GM23338 (cell line): ENCODE measurements at regions not wholly inside any gene's neighbourhood (a gene's known extent, or its start where the extent isn't known, plus 50 kb on each side); places are given as distances from the start of the nearest gene placed in this dataset.

Experiments
- ATAC-seq: fragments of 200-7000 bp; cut with Tn5 transposase; 3 replicates; pipeline ENCODE4 v1.9.1; 2020
- DNase-seq: peaks from one replicate; pipeline ENCODE4 v3.0.0-alpha.2; 2015; ENCODE audit warnings: low spot score
- H2AFZ ChIP-seq: fragments of 200-600 bp; sonication (generic); 2 replicates; pipeline ENCODE4 v1.8.0; 2016; ENCODE audit warnings: antibody characterized with exemption, mild to moderate bottlenecking, moderate library complexity
- H3F3A ChIP-seq: fragments of 200-600 bp; sonication (generic); replicated peaks from 2 replicates; pipeline ENCODE4 v1.8.0; 2017; ENCODE audit warnings: antibody characterized with exemption, mixed run types, low read depth
- H3K27ac ChIP-seq: fragments of 200-600 bp; sonication (generic); 2 replicates; pipeline ENCODE4 v1.6.1; 2016; ENCODE audit warnings: low read depth
- H3K27me3 ChIP-seq: fragments of 200-600 bp; sonication (generic); 2 replicates; pipeline ENCODE4 v1.8.0; 2016; ENCODE audit warnings: mild to moderate bottlenecking, mixed run types, moderate library complexity; ENCODE audit not compliant: insufficient read depth
- H3K36me3 ChIP-seq: fragments of 200-600 bp; sonication (generic); 2 replicates; pipeline ENCODE4 v1.8.0; 2016; ENCODE audit warnings: mild to moderate bottlenecking; ENCODE audit not compliant: insufficient read depth
- H3K4me1 ChIP-seq: fragments of 200-600 bp; sonication (generic); 2 replicates; pipeline ENCODE4 v1.8.0; 2016; ENCODE audit warnings: mild to moderate bottlenecking, moderate library complexity; ENCODE audit not compliant: insufficient read depth
- H3K4me2 ChIP-seq: fragments of 200-600 bp; sonication (generic); 2 replicates; pipeline ENCODE4 v1.7.1; 2017; ENCODE audit warnings: mixed run types
- H3K4me3 ChIP-seq: fragments of 200-600 bp; sonication (generic); 2 replicates; pipeline ENCODE4 v1.6.1; 2016; ENCODE audit warnings: mixed run types
- H3K79me2 ChIP-seq: fragments of 200-600 bp; sonication (generic); replicated peaks from 2 replicates; pipeline ENCODE4 v1.8.0; 2017; ENCODE audit warnings: mild to moderate bottlenecking; ENCODE audit not compliant: insufficient read depth
- H3K9me2 ChIP-seq: fragments of 200-600 bp; sonication (generic); 2 replicates; pipeline ENCODE4 v1.8.0; 2017; ENCODE audit not compliant: insufficient read depth
- H4K20me1 ChIP-seq: fragments of 200-600 bp; sonication (generic); replicated peaks from 2 replicates; pipeline ENCODE4 v1.8.0; 2017; ENCODE audit warnings: mild to moderate bottlenecking; ENCODE audit not compliant: insufficient read depth
- H3K27ac Mint-ChIP-seq: 2 replicates; pipeline ENCODE4 v1.8.0; 2020; ENCODE audit warnings: inconsistent platforms, mild to moderate bottlenecking, moderate library complexity, mixed read lengths
- H3K27me3 Mint-ChIP-seq: 3 replicates; pipeline ENCODE4 v1.8.0; 2022; ENCODE audit warnings: low read depth, mild to moderate bottlenecking, moderate library complexity, mixed read lengths, inconsistent platforms; ENCODE audit not compliant: insufficient read depth, poor library complexity
- H3K36me3 Mint-ChIP-seq: 3 replicates; pipeline ENCODE4 v1.8.0; 2021; ENCODE audit warnings: low read depth, mild to moderate bottlenecking, inconsistent platforms, moderate library complexity, mixed read lengths
- H3K4me1 Mint-ChIP-seq: 3 replicates; pipeline ENCODE4 v1.8.0; 2020; ENCODE audit warnings: mild to moderate bottlenecking, inconsistent platforms, mixed read lengths
- H3K4me3 Mint-ChIP-seq: 3 replicates; pipeline ENCODE4 v1.8.0; 2021; ENCODE audit warnings: moderate library complexity, mild to moderate bottlenecking, inconsistent platforms, mixed read lengths
- H3K9me3 Mint-ChIP-seq: 3 replicates; pipeline ENCODE4 v1.8.0; 2020; ENCODE audit warnings: moderate library complexity, mild to moderate bottlenecking, inconsistent platforms, mixed read lengths
- CREB1 ChIP-seq: fragments of 250-450 bp; sonication (Bioruptor Pico); IDR thresholded peaks from 2 replicates; pipeline ENCODE4 v1.5.0; 2020; ENCODE audit warnings: low read depth, mild to moderate bottlenecking, moderate library complexity
- EZH2 ChIP-seq: fragments of 200-600 bp; sonication (generic); IDR thresholded peaks from one replicate; pipeline ENCODE4 v1.8.0; 2017; ENCODE audit warnings: antibody characterized with exemption, mild to moderate bottlenecking, low read depth; ENCODE audit not compliant: unreplicated experiment
- EZH2phosphoT487 ChIP-seq: fragments of 200-600 bp; sonication (generic); IDR thresholded peaks from one replicate; pipeline ENCODE4 v1.8.1; 2018; ENCODE audit warnings: antibody characterized with exemption; ENCODE audit not compliant: unreplicated experiment
- JUNB ChIP-seq: IDR thresholded peaks from one replicate; pipeline ENCODE4 v1.6.1; 2016; ENCODE audit warnings: antibody characterized with exemption; ENCODE audit not compliant: unreplicated experiment
- NANOG ChIP-seq: IDR thresholded peaks from 2 replicates; pipeline ENCODE4 v1.6.1; 2016; ENCODE audit warnings: antibody characterized with exemption, borderline replicate concordance
- POLR2AphosphoS5 ChIP-seq: IDR thresholded peaks from 2 replicates; pipeline ENCODE4 v1.6.1; 2016; ENCODE audit warnings: antibody characterized with exemption, low read depth
- STAT1 ChIP-seq: IDR thresholded peaks from one replicate; pipeline ENCODE4 v1.6.1; 2016; ENCODE audit warnings: antibody characterized with exemption; ENCODE audit not compliant: unreplicated experiment
- ZNF114 ChIP-seq: fragments of 250-450 bp; sonication (Bioruptor Pico); IDR thresholded peaks from 2 replicates; pipeline ENCODE4 v1.5.0; 2020; ENCODE audit warnings: mild to moderate bottlenecking, moderate library complexity
- ZNF331 ChIP-seq: fragments of 250-450 bp; sonication (Bioruptor Pico); IDR thresholded peaks from 2 replicates; pipeline ENCODE4 v1.5.0; 2020; ENCODE audit warnings: low read depth, mild to moderate bottlenecking, moderate library complexity
- TF ChIP-seq, protein P1 (sequence below): IDR thresholded peaks from 2 replicates; pipeline ENCODE4 v1.6.1; 2016; ENCODE audit warnings: antibody characterized with exemption
- TF ChIP-seq, protein P2 (sequence below): IDR thresholded peaks from one replicate; pipeline ENCODE4 v1.6.1; 2018; ENCODE audit warnings: antibody characterized with exemption; ENCODE audit not compliant: unreplicated experiment
- TF ChIP-seq, protein P3 (sequence below), 2 experiments: fragments of 200-600 bp in 1 of 2; sonication (generic) in 1 of 2; conservative IDR thresholded peaks; 2 replicates each; pipeline versions ENCODE4 v1.5.1 to v1.6.1; 2016 to 2017; ENCODE audit warnings: antibody characterized with exemption in 2 of 2, low read depth in 2 of 2, mild to moderate bottlenecking in 2 of 2, moderate library complexity in 1 of 2

DNA sequence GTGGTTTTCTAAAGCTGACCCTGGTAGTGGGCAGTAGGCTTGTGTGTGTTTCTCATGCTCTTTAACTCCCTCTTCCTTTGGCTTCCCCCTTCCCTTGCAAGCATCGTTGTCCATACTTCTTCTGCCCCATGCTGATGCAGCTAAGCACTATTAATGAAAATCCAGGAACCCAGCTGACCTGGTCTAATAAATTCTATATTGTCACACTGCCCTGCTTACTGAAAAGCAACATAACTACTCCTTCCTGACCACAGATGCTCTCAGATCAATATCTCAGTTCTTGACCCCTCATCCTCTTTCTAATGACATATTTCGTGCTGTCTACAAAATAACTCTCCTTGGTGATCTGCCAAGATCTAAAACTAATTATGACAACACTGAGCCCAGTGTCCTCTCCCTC is 405.5 kb downstream of the EFNA5 start:
- no peak for ATAC-seq
- H3K9me3 Mint-ChIP-seq = peaks cover 7% of the 10 kb centered on the region; the same call in 2 of the 3 replicates
- peaks cover 2% of the 10 kb centered on the region for H3K27me3 Mint-ChIP-seq

More for the DNA sequence above, 405.5 kb downstream of the EFNA5 start:
- H3F3A ChIP-seq = no peaks in the 10 kb centered on the region
- H3K4me1 ChIP-seq = 0 out of 2 replicates have a peak, but pooled peaks cover 1% of the 10 kb centered on the region
- H3K9me2 ChIP-seq = no peaks in the 10 kb centered on the region
- no peaks in the 10 kb centered on the region for H3K36me3 ChIP-seq
- no peaks in the 10 kb centered on the region for H3K79me2 ChIP-seq
- Mint-ChIP-seq H3K4me1 (no peaks in the 10 kb centered on the region), H3K4me3 (no peak overlapping the region), H3K36me3 (no peaks in the 10 kb centered on the region; the same call in 2 of the 3 replicates), H3K27ac (no peak overlapping the region)
- H3K4me2 ChIP-seq = no peak overlapping the region
- H4K20me1 ChIP-seq = no peaks in the 10 kb centered on the region
- no peak overlapping the region for H3K4me3 ChIP-seq
- no peaks in the 10 kb centered on the region for H3K27me3 ChIP-seq
- DNase-seq = no peak
- no peak overlapping the region for H3K27ac ChIP-seq
- no peak overlapping the region for H2AFZ ChIP-seq
- TF ChIP-seq POLR2AphosphoS5 = no peak
- no peak for TF ChIP-seq ZNF331 (CRISPR knock-in tag)
- TF ChIP-seq NANOG = no peak
- TF ChIP-seq, protein P1, sequence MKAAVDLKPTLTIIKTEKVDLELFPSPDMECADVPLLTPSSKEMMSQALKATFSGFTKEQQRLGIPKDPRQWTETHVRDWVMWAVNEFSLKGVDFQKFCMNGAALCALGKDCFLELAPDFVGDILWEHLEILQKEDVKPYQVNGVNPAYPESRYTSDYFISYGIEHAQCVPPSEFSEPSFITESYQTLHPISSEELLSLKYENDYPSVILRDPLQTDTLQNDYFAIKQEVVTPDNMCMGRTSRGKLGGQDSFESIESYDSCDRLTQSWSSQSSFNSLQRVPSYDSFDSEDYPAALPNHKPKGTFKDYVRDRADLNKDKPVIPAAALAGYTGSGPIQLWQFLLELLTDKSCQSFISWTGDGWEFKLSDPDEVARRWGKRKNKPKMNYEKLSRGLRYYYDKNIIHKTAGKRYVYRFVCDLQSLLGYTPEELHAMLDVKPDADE = no peak
- TF ChIP-seq EZH2phosphoT487 = no peak
- no peak for TF ChIP-seq JUNB
- TF ChIP-seq, protein P2, sequence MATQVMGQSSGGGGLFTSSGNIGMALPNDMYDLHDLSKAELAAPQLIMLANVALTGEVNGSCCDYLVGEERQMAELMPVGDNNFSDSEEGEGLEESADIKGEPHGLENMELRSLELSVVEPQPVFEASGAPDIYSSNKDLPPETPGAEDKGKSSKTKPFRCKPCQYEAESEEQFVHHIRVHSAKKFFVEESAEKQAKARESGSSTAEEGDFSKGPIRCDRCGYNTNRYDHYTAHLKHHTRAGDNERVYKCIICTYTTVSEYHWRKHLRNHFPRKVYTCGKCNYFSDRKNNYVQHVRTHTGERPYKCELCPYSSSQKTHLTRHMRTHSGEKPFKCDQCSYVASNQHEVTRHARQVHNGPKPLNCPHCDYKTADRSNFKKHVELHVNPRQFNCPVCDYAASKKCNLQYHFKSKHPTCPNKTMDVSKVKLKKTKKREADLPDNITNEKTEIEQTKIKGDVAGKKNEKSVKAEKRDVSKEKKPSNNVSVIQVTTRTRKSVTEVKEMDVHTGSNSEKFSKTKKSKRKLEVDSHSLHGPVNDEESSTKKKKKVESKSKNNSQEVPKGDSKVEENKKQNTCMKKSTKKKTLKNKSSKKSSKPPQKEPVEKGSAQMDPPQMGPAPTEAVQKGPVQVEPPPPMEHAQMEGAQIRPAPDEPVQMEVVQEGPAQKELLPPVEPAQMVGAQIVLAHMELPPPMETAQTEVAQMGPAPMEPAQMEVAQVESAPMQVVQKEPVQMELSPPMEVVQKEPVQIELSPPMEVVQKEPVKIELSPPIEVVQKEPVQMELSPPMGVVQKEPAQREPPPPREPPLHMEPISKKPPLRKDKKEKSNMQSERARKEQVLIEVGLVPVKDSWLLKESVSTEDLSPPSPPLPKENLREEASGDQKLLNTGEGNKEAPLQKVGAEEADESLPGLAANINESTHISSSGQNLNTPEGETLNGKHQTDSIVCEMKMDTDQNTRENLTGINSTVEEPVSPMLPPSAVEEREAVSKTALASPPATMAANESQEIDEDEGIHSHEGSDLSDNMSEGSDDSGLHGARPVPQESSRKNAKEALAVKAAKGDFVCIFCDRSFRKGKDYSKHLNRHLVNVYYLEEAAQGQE = no peak
- no peak for TF ChIP-seq EZH2
- TF ChIP-seq, protein P3, sequence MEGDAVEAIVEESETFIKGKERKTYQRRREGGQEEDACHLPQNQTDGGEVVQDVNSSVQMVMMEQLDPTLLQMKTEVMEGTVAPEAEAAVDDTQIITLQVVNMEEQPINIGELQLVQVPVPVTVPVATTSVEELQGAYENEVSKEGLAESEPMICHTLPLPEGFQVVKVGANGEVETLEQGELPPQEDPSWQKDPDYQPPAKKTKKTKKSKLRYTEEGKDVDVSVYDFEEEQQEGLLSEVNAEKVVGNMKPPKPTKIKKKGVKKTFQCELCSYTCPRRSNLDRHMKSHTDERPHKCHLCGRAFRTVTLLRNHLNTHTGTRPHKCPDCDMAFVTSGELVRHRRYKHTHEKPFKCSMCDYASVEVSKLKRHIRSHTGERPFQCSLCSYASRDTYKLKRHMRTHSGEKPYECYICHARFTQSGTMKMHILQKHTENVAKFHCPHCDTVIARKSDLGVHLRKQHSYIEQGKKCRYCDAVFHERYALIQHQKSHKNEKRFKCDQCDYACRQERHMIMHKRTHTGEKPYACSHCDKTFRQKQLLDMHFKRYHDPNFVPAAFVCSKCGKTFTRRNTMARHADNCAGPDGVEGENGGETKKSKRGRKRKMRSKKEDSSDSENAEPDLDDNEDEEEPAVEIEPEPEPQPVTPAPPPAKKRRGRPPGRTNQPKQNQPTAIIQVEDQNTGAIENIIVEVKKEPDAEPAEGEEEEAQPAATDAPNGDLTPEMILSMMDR (conservative IDR thresholded peaks at IDR 0.05; ENCODE audit: low read depth in 2 of 2) = no peak
- TF ChIP-seq STAT1 = no peak
- TF ChIP-seq CREB1 (CRISPR knock-in tag) = no peak
- no peak for TF ChIP-seq ZNF114
